GM12873 (cell line): ENCODE measurements at regions not wholly inside any gene's neighbourhood (a gene's known extent, or its start where the extent isn't known, plus 50 kb on each side); places are given as distances from the start of the nearest gene placed in this dataset.

Experiments used
- CTCF ChIP-seq: IDR thresholded peaks from 2 replicates; pipeline ENCODE4 v1.5.1; 2012; ENCODE audit warnings: low read depth, mild to moderate bottlenecking, moderate library complexity, low read length, control low read depth; ENCODE audit not compliant: insufficient read depth; ENCODE audit errors: missing control alignments

- TF ChIP-seq CTCF = no peak
These were observed 114.4 kb upstream of the HAAO start for GRCh38 chr2:42906557-42907411.

GRCh38 chr2:42906111-42906556 is 113.8 kb upstream of the HAAO start:
- TF ChIP-seq CTCF = no peak

- no peak for TF ChIP-seq CTCF
These were observed 113.1 kb upstream of the HAAO start for GRCh38 chr2:42905341-42906110.

- no peak for TF ChIP-seq CTCF
These were observed 112.1 kb upstream of the HAAO start for GRCh38 chr2:42904576-42904876.

- no peak for TF ChIP-seq CTCF
These were observed 111.6 kb upstream of the HAAO start for GRCh38 chr2:42903821-42904575.

GRCh38 chr2:42902939-42903709 is 110.7 kb upstream of the HAAO start:
- no peak for TF ChIP-seq CTCF
